ENCODE measurements at regions not wholly inside any gene's neighbourhood (a gene's known extent, or its start where the extent isn't known, plus 50 kb on each side); places are given as distances from the start of the nearest gene placed in this dataset.

DNA sequence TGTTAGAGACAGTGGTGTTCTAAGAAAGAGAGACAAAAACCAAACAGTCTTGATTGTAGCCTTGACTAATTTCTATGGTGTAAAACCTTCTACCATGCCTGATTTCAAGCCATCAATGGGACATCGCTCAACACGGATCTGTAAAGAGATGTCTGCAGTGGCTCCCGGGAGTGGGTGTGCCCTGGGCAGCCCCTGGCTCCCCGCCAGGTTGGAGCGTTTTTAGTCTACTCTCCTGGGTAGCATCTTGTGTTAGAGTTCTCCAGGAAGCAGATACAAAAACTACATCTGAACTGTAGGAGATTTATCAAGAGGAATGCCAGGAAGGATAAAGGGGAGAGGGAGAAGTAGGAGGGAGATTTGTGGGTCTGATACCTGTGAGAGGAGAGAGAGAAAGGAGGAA lies 1212.9 kb downstream of the BCL11B start:
- DNase-seq (ENCODE audit: low read depth) = no peak

DNA sequence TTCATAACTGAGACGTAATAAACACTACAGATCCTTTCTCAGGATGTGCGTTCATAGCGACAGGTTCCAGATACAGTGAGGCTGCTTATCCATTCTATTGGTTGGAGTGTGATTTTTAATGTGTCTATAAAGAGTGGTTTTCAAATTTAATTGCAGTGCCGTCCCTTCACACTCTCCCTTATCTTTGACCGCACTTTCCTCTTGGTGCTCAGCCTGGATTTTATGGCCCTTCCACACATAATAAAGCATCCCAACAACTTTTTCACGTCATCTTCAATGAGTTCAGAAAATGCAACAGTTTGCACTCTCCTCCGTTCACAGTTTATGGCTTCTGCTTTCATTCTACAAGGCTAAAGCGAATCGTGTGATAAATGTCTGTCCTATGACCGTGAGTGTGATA lies 1209.9 kb downstream of the BCL11B start:
- no peak for DNase-seq (ENCODE audit: low read depth)

GRCh38 chr14:98069712-98070171 lies 1202.3 kb downstream of the BCL11B start:
- DNase-seq (ENCODE audit: low read depth) = peak; percentile 1

GRCh38 chr14:98070536-98070935 lies 1201.5 kb downstream of the BCL11B start:
- no peak for DNase-seq (ENCODE audit: low read depth)

- DNase-seq (ENCODE audit: low read depth) = no peak
Measured at GRCh38 chr14:98074111-98074510, 1197.9 kb downstream of the BCL11B start.

- DNase-seq (ENCODE audit: low read depth) = no peak
Measured at GRCh38 chr14:98077176-98077575, 1194.8 kb downstream of the BCL11B start.

DNA sequence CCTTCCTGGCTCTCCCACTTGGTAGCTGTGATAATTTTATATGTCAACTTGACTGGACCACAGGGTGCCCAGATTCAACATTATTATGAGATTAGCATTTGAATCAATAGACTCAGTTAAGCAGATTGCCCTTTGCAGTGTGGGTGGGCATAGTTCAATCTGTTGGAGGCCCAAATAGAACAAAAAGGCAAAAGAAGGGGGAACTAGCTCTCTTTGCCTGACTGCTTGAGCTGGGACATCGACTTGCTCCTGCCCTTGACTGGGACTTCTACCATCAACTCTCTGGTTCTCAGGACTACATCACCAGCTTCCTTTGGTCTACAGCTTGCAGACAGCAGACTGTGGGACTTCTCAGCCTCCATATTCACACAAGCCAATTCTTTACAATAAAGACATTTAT lies 1189.2 kb downstream of the BCL11B start:
- no peak for DNase-seq (ENCODE audit: low read depth)

DNA sequence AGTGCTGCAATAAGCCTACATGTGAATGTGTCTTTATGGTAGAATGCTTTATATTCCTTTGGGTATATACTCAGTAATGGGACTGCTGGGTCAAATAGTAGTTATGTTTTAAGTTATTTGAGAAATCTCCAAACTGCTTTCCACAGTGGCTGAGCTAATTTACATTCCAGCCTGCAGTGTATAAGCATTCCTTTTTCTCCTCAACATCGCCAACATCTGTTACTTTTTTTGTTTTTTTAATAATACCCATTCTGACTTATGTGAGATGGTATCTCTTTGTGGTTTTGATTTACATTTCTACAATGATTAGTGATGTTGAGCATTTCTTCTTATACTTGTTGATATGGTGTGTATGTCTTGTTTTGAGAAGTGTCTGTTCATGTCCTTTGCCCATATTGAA lies 1186.2 kb downstream of the BCL11B start:
- no peak for DNase-seq (ENCODE audit: low read depth)

- DNase-seq (ENCODE audit: low read depth) = no peak
Measured at GRCh38 chr14:98093111-98093510, 1178.9 kb downstream of the BCL11B start.

GRCh38 chr14:98099527-98099926 lies 1172.5 kb downstream of the BCL11B start:
- DNase-seq (ENCODE audit: low read depth) = no peak

DNA sequence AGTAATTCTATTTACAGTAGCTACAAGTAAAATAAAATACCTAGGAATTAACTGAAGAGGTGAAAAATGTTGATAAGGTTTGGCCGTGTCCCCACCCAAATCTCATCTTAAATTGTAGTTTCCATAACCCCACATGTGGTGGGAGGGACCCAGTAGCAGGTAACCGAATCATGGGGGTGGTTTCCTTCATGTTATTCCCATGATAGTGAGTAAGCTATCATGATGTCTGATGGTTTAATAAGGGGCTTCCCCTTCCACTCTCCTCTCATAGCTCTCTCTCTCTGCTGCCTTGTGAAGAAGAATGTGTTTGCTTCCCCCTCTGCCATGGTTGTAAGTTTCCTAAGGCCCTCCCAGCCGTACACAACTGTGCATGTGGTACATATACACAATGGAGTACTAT lies 1170.7 kb downstream of the BCL11B start:
- DNase-seq (ENCODE audit: low read depth) = no peak

DNA sequence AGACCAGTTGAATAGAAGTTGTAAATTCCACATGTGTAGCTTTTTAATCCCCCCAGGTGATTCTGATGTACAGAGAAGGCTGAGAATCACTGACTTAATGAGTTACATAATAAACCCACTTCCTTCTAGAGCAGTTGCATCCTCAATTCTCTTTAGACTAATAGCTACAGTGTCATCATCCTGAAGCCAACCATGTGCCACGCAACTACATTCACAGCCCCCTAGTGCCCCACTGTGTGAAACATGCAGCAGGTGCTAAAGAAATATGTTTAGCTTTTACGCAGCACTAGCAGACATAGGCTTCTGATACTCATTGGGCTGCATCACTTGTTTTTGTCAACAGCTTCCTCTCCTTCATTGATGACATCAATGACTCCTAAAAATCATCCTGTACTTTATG lies 1168.3 kb downstream of the BCL11B start:
- DNase-seq (ENCODE audit: low read depth) = no peak

GRCh38 chr14:98109326-98109725 lies 1162.7 kb downstream of the BCL11B start:
- DNase-seq (ENCODE audit: low read depth) = no peak

DNA sequence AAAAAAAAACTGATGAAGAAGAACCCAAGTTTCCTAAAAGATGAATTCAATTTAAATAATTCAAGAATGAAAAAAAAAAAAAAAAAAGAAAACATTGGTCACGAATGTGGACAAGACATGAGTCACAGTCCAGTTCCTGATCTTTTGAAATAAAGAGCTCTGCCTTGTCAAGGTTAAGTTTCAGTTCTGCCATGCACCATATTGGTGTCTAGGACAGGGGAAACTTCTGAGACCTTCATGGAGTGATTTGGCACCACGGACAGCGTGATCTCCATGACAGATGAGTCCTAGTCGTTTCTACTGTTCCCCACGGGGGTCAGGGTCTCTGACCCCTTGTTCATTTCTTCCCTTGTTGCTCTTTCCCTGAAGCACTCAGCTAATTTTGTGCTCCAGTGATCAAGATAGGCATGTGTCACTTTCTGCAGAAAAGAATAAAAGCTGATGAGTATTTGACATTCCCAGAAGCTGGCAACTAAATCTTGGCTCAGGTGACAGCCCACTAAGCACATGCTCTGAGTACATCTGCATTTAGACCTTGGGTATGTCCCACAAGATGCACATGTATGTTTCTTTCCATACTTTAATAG lies 1159.7 kb downstream of the BCL11B start:
- DNase-seq (ENCODE audit: low read depth) = no peak

- no peak for DNase-seq (ENCODE audit: low read depth)
Measured at GRCh38 chr14:98114122-98114895, 1157.7 kb downstream of the BCL11B start.

DNA sequence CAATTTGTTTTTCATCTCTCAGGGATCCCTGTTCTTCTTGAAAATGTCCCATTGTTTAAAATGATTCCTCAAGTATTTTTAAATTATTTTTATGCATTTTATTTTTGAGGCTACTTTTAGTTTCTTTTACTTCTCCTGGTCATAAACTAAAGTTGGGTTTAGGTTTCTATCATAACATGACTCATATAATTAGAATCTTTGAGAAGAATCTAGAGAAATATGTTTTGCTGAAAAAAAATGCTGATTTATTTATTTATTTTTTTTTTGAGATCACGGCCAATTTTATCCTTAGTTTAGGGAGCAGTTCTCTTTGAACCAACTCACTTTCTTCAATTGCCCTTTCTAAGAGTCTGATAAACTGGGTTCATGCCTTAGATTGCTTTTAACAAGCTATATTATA lies 1157.1 kb downstream of the BCL11B start:
- no peak for DNase-seq (ENCODE audit: low read depth)

DNA sequence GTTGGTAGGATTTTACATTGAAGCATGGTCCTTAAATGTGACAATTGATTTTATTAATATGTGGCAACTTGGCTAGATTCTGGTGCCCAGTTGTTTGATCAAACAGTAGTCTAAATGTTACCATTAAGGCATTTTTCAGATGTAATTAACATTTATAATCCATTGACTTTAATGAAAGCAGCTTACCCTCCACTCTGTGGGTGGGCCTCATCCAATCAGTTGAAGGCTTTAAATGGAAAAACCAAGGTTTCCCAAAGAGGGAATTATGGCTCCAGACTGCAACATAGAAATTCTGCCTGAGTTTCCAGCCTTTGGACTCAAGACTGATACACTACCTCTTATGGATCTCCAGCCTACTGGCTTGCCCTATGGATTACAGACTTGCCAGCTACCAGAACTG lies 1153.2 kb downstream of the BCL11B start:
- no peak for DNase-seq (ENCODE audit: low read depth)

- no peak for DNase-seq (ENCODE audit: low read depth)
Measured at GRCh38 chr14:98119739-98120138, 1152.3 kb downstream of the BCL11B start.

GRCh38 chr14:98120831-98121464 lies 1151.0 kb downstream of the BCL11B start:
- DNase-seq (ENCODE audit: low read depth) = no peak

DNA sequence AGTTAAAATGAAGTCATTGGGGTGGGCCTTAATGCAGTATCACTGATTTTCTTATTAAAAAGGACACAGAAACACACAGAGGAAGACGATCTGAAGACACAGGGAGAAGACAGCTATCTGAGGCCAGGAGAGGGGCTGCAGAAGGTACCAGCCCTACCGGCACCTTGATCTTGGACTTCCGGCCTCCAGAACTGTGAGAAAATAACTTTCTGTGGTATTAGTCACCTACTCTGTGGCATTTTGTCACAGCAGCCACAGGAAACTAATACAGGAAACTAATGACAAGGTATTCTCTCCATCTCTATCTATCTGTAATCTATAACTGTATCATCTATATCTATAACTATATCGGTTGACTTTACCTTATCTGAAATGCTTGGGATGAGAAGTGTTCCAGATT lies 1149.5 kb downstream of the BCL11B start:
- DNase-seq (ENCODE audit: low read depth) = no peak

GRCh38 chr14:98130691-98131090 lies 1141.3 kb downstream of the BCL11B start:
- no peak for DNase-seq (ENCODE audit: low read depth)

- no peak for DNase-seq (ENCODE audit: low read depth)
Measured at GRCh38 chr14:98131406-98131805, 1140.6 kb downstream of the BCL11B start.

GRCh38 chr14:98133806-98134205 lies 1138.2 kb downstream of the BCL11B start:
- no peak for DNase-seq (ENCODE audit: low read depth)

Data from myocyte (in vitro differentiated cells).